LNCaP clone FGC (cell line): ENCODE measurements at regions not wholly inside any gene's neighbourhood (a gene's known extent, or its start where the extent isn't known, plus 50 kb on each side); places are given as distances from the start of the nearest gene placed in this dataset.

Source experiments
- DNase-seq: peaks from one replicate; pipeline ENCODE4 v3.0.0-alpha.2; 2011; ENCODE audit warnings: low read depth
- H3K4me3 ChIP-seq: 2 replicates; pipeline ENCODE4 v1.5.1; 2011; ENCODE audit warnings: mild to moderate bottlenecking, low read depth, low read length, control low read depth
- CTCF ChIP-seq: IDR thresholded peaks from 2 replicates; pipeline ENCODE4 v1.5.1; 2012; ENCODE audit warnings: mild to moderate bottlenecking; ENCODE audit not compliant: control insufficient read depth, insufficient read depth; ENCODE audit errors: extremely low read depth

- no peak for DNase-seq
- TF ChIP-seq CTCF: no peak
- no peak overlapping the region for H3K4me3 ChIP-seq
These were observed 53.8 kb upstream of the VCX start for GRCh38 chrX:7789200-7789599.

DNA sequence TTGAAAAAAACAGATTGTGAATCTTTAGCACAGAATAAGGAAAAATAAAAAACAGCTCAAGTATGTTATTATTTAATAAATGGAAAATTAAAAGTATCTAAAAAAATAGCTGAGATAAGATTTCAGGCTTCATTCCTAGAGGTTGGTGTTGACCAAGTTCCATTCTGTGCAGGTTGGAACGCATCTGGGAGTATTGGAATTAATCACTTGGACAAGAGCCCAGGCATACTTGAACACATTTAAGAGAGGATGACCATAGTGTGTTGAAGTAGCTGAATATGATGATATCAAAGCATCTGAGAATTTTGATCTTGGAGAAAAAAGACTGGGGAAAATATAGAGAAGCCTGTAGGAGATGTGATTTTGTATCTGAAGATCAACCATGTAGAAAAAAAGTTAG is 54.6 kb upstream of the VCX start:
- H3K4me3 ChIP-seq: no peak overlapping the region
- no peak for DNase-seq
- TF ChIP-seq CTCF: no peak

DNA sequence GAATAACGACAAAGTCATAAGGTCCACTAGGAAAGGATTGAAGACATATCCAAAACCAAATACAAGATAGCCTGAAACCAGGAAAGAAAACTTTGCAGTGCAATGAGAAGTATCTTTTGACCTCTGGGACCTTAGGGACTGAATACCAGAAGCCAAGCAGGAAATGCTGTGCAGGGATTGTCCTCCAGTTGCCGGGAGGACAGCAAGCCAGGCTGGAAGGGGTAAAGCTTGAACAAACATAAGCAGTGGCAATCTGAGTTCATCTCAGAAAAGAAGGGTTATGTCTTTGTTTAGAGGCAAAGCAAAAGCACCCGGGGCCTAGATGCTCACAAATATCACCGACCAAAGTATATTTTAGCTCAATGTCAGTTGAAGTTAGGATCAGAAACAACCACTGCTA is 55.3 kb upstream of the VCX start:
- TF ChIP-seq CTCF: no peak
- H3K4me3 ChIP-seq: no peak overlapping the region
- DNase-seq: no peak

DNA sequence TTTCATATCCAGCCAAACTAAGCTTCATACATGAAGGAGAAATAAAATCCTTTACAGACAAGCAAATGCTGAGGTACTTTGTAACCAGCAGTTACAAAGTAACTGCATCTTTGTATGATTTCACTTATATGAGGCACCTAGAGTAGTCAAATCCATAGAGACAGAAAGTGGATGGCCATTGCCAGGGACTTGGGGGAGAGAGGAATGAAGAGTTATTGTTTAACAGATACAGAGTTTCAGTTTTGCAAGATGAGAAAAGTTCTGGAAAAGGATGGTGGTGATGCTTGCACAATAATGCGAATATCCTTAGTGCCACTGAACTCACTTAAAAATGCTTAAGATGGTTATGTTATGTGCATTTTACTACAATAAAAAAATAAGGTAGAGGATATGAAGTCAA is 58.4 kb upstream of the VCX start:
- DNase-seq: no peak
- no peak for TF ChIP-seq CTCF
- H3K4me3 ChIP-seq: no peak overlapping the region

DNA sequence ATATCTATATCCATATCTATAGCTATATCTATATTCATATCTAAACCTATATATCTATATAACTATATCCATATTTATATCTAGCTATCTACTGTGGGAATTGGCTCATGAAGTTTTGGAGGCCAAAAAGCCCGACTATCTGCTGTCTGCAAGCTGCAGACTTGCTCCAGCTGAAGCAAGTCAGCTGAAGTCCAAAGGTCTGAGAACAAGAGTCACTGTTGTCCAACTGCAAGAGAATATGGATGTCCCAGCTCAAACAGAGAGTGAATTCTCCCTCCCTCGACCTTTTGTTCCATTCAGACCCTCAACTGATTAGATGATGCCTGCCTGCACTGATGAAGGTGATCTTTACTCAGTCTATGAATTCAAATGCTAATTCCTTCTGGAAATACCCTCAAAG is 63.3 kb upstream of the VCX start:
- no peak for TF ChIP-seq CTCF
- DNase-seq: no peak
- no peak overlapping the region for H3K4me3 ChIP-seq

DNA sequence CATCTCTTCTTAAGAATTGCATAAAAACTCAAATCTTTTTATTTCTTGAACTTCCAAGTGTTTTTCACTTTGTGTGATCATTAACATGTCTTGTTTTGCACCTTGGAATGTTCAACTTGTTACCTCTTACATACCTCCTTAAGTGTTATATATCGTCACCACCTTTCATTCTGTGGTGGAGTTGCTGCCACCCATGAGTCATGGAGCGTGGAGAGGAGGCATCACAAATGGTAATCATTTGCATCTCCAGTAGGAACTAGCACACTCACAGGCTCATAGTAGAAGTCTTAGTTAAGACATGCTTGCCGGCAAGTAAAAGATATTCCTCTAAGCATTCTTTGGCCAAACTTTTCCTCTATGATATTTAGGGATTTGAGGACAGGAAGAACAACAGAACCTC is 67.0 kb upstream of the VCX start:
- TF ChIP-seq CTCF: no peak
- no peak overlapping the region for H3K4me3 ChIP-seq
- DNase-seq: no peak

- no peak for TF ChIP-seq CTCF
- DNase-seq: no peak
- H3K4me3 ChIP-seq: no peak overlapping the region
These were observed 71.1 kb upstream of the VCX start for GRCh38 chrX:7771788-7772438.
